B cell (primary cell): ENCODE measurements at regions not wholly inside any gene's neighbourhood (a gene's known extent, or its start where the extent isn't known, plus 50 kb on each side); places are given as distances from the start of the nearest gene placed in this dataset.

ENCODE experiments used
- EZH2 ChIP-seq: IDR thresholded peaks from 2 replicates; pipeline ENCODE4 v1.6.1; 2012; ENCODE audit warnings: borderline replicate concordance, low read depth, mild to moderate bottlenecking, moderate library complexity, low read length; ENCODE audit not compliant: insufficient read depth, poor library complexity, severe bottlenecking
- TF ChIP-seq, protein P1 (sequence below): fragments of 200-600 bp; IDR thresholded peaks from one replicate; pipeline ENCODE4 v1.8.0; 2022; ENCODE audit warnings: antibody characterized with exemption, mild to moderate bottlenecking

DNA sequence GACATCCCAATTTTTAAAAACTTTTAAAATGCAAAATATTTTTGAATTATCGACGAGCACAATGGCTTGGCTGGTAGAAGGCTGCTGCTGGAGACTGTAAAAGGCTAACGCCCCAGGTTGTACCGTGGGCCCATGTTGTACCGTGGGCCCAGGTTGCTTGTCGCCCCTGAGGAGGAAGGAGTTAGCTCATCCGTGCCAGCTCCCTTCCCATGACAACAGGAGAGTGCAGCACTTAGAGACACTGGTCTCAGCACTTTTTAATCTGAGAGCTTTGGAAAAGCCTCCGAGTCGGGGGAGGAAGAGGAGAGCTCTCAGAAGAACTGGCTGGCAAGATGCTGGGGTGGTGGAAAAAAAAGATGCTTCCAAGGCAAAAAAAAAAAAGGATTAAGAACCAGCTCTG, 50.3 kb upstream of the CACNA1A start:
- TF ChIP-seq, protein P1, sequence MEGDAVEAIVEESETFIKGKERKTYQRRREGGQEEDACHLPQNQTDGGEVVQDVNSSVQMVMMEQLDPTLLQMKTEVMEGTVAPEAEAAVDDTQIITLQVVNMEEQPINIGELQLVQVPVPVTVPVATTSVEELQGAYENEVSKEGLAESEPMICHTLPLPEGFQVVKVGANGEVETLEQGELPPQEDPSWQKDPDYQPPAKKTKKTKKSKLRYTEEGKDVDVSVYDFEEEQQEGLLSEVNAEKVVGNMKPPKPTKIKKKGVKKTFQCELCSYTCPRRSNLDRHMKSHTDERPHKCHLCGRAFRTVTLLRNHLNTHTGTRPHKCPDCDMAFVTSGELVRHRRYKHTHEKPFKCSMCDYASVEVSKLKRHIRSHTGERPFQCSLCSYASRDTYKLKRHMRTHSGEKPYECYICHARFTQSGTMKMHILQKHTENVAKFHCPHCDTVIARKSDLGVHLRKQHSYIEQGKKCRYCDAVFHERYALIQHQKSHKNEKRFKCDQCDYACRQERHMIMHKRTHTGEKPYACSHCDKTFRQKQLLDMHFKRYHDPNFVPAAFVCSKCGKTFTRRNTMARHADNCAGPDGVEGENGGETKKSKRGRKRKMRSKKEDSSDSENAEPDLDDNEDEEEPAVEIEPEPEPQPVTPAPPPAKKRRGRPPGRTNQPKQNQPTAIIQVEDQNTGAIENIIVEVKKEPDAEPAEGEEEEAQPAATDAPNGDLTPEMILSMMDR: no peak
- no peak for TF ChIP-seq EZH2
